Heart right ventricle (tissue), 16 donors: ENCODE measurements at regions not wholly inside any gene's neighbourhood (a gene's known extent, or its start where the extent isn't known, plus 50 kb on each side); places are given as distances from the start of the nearest gene placed in this dataset.

ENCODE experiments used
- ATAC-seq, 8 donors: fragments of 200-7000 bp; cut with Tn5 transposase; one replicate each; pipeline ENCODE4 v1.9.1; 2020; ENCODE audit warnings: mild to moderate bottlenecking in 8 of 8, moderate library complexity in 8 of 8, moderate number of reproducible peaks in 1 of 8
- DNase-seq, 2 donors: peaks; one replicate each; pipeline ENCODE4 v3.0.0-alpha.2; 2020
- H3K27ac ChIP-seq, 10 donors: fragments of 200-600 bp; sonication (generic) in 2 of 10; one replicate each; pipeline versions ENCODE4 v1.5.0 to v1.8.0; 2020 to 2022; ENCODE audit warnings: mild to moderate bottlenecking in 3 of 10
- H3K27me3 ChIP-seq, 7 donors: fragments of 200-600 bp; one replicate each; pipeline ENCODE4 v1.8.0; 2021 to 2022; ENCODE audit warnings: mild to moderate bottlenecking in 2 of 7
- H3K36me3 ChIP-seq, 9 donors: fragments of 200-600 bp; sonication (generic) in 1 of 9; one replicate each; pipeline versions ENCODE4 v1.5.0 to v1.8.0; 2020 to 2022; ENCODE audit warnings: mild to moderate bottlenecking in 2 of 9
- H3K4me1 ChIP-seq, 9 donors: fragments of 200-600 bp; sonication (generic) in 1 of 9; one replicate each; pipeline versions ENCODE4 v1.5.0 to v1.8.0; 2020 to 2022; ENCODE audit warnings: mild to moderate bottlenecking in 4 of 9
- H3K4me3 ChIP-seq, 10 donors: fragments of 200-600 bp; sonication (generic) in 2 of 10; one replicate each; pipeline versions ENCODE4 v1.5.0 to v1.8.0; 2020 to 2022; ENCODE audit warnings: mild to moderate bottlenecking in 7 of 10, moderate library complexity in 2 of 10
- H3K9me3 ChIP-seq, 11 donors: fragments of 200-600 bp in 10 of 11; sonication (generic) in 2 of 11; one replicate each; pipeline versions ENCODE4 v1.5.0 to v1.8.0; 2013 to 2022; ENCODE audit warnings: mild to moderate bottlenecking in 2 of 11, control low read depth in 1 of 11, moderate library complexity in 1 of 11
- WGBS, 2 donors: extraction: QIAGEN DNeasy Blood & Tissue Kit; methylation state at CpG; one replicate each; pipeline ENCODE4 v1.1.7; 2013; ENCODE audit warnings: inconsistent platforms in 1 of 2; 5-methylcytosine and 5-hydroxymethylcytosine counted together
- intact Hi-C, 10 donors: fragments of 100-400 bp; cut with DNase I; formaldehyde crosslinking; loops; one replicate each; pipeline versions ENCODE4 v1.11.1 to v1.14.2; 2022
- TF ChIP-seq, protein P1 (sequence below), 9 donors: fragments of 200-600 bp; sonication (generic) in 2 of 9; IDR thresholded peaks; one replicate each; pipeline versions ENCODE4 v1.5.0 to v1.8.0; 2021 to 2022; ENCODE audit warnings: antibody characterized with exemption in 9 of 9, mild to moderate bottlenecking in 5 of 9, moderate library complexity in 1 of 9
- donor health status: Arrhythmogenic right ventricular cardiomyopathy.
- donor health status: ischemic (EF 13 %, LVEDD 7.1; RV severe dilation, severe dysfunction).
- donor health status: healthy with polysubstance abuse.
- donor health status: DM: no; HTN: yes; CAD: no.
- donor health status: DM: no; HTN: no; CAD: no.
- donor health status: ischemic (EF 25% LVEDD 6.9; RV normal size, moderate dysfunction).
- donor health status: ischemic (EF 25% LVEDD 5.7; RV mildly dilated, moderate dysfunction).
- donor health status: healthy.
- donor health status: DM: yes; HTN: yes; CAD: no.
- donor health status: Ischemic cardiomyopathy.
- donor health status: ischemic (EF 35%, LVEDD 5.7; RV mildly dilated, moderate dysfunction).
- donor health status: nonischemic (EF 11% LVEDD 7.7; RV severe dilation, severe dysfunction).
- donor health status: DM: yes; HTN: yes; CAD: no.
- donor health status: PGD.
- donor health status: ischemic (EF 29% LVEDD 5.4; RV normal size, mild dysfunction).
- donor health status: nonischemic (EF 23%, LVEDD 6.1; RV moderate dilation, normal function).

GRCh38 chr3:25272090-25272489 lies 156.0 kb upstream of the RARB start:
- Histone ChIP-seq H3K9me3 (no peaks in the 10 kb centered on the region), H3K27ac (no peak overlapping the region), H3K4me1 (peaks cover 0 to 5% (median 0%) of the 10 kb centered on the region in 9 donors), H3K27me3 (no peaks in the 10 kb centered on the region), H3K36me3 (no peaks in the 10 kb centered on the region), H3K4me3 (no peak overlapping the region)
- DNase-seq = no peak
- intact Hi-C loops = no loop called here
- TF ChIP-seq, protein P1, sequence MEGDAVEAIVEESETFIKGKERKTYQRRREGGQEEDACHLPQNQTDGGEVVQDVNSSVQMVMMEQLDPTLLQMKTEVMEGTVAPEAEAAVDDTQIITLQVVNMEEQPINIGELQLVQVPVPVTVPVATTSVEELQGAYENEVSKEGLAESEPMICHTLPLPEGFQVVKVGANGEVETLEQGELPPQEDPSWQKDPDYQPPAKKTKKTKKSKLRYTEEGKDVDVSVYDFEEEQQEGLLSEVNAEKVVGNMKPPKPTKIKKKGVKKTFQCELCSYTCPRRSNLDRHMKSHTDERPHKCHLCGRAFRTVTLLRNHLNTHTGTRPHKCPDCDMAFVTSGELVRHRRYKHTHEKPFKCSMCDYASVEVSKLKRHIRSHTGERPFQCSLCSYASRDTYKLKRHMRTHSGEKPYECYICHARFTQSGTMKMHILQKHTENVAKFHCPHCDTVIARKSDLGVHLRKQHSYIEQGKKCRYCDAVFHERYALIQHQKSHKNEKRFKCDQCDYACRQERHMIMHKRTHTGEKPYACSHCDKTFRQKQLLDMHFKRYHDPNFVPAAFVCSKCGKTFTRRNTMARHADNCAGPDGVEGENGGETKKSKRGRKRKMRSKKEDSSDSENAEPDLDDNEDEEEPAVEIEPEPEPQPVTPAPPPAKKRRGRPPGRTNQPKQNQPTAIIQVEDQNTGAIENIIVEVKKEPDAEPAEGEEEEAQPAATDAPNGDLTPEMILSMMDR (IDR thresholded peaks at IDR 0.05) = no peak
- ATAC-seq = peak in 1 of 8 donors; percentile 37
- whole genome bisulfite sequencing, 2 donors = 40 to 49% methylated on average over 3 of the region's 3 CpGs

DNA sequence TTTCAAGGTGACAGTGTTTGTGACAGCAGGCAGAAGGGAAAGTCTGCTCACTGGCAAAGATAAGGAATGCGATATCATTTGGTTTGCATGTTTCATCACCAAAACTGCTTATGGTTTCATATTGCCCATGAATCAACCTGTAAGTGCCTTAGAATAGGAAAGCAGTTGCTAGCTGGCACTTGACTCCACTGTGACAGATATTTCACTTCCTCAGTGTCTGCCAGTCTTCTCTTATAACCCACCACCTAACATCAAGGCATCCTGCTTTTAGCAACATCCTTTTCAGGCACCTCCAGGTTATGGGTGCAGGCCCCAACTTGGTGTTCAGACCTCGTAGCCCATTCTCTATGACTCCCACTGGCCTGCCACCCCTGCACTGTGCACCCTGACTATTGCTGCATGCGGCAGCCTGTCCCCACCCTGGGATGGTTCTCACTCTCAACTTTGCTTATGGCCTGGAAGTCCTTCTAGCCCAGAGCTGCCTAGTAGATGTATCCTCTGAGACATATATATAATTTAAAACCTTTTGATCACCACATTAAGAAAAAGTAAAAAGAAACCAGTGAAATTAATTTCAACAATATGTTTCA lies 154.4 kb upstream of the RARB start:
- H3K27ac ChIP-seq = no peak overlapping the region
- DNase-seq (no peak), ATAC-seq (no peak)
- peaks cover 0 to 5% (median 0%) of the 10 kb centered on the region in 9 donors for H3K4me1 ChIP-seq
- H3K36me3 ChIP-seq = no peaks in the 10 kb centered on the region
- H3K27me3 ChIP-seq = no peaks in the 10 kb centered on the region
- no peak overlapping the region for H3K4me3 ChIP-seq
- no peaks in the 10 kb centered on the region for H3K9me3 ChIP-seq
- WGBS, 2 donors = 90 to 93% methylated on average over 3 of the region's 3 CpGs
- intact Hi-C loops = no loop called here
- TF ChIP-seq, protein P1 (IDR thresholded peaks at IDR 0.05) = no peak

DNA sequence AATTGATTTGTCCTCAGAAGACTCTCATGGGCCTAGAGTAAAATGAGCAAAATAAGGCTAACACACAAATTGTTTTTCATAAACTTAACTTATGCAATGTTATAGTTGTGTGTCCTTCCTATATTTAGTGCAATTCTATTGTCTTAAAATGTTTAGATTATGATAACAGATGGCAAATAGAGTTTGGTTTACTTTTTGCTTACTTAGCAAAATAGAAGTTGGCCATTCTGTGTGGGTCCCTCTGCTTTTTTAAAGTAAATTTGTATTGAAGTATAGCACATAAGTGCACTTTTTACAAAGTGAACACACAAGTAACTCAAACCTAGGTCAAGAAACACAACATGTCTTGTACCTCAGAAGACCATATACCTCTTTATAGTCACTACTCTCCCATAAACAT lies 150.6 kb upstream of the RARB start:
- no peak overlapping the region for H3K27ac ChIP-seq
- H3K4me1 ChIP-seq = no peaks in the 10 kb centered on the region
- ATAC-seq (no peak), DNase-seq (no peak)
- no peaks in the 10 kb centered on the region for H3K36me3 ChIP-seq
- intact Hi-C loops = no loop called here
- TF ChIP-seq, protein P1 (IDR thresholded peaks at IDR 0.05) = no peak
- no peaks in the 10 kb centered on the region for H3K9me3 ChIP-seq
- no peak overlapping the region for H3K4me3 ChIP-seq
- no peaks in the 10 kb centered on the region for H3K27me3 ChIP-seq

DNA sequence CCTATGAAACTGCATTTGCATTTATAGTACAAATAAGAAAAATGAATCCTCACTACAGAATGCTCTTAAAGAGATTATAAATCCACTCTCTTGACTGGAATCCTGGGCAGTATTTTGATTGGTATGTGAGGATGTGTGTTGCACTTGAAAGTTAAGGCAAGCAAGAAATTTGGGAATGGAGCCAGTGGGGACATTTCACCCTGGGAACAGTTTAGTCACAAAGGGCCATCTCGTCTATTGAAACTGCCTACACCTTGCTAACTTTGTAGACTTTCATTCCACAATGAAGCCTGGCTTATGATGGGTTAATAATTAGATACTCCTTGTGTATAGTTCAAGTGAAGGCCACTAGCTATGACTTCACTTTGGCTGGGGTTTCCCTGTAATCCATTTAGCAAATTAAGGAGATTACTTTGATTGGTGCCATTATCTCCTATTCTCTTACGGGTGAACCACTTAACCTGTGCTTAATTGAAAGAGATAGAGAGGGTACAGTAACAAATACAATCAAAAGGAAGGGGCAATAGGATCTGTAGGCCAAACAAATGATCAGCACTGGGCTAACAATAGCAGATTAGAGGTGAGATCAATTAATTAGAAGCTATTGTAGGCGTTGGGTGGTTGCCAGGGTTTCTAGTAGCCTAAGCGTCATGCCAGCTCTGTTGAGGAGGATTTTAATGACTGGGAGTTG lies 146.9 kb upstream of the RARB start:
- 76 to 77% methylated on average over 4 of the region's 4 CpGs for WGBS, 2 donors
- DNase-seq (no peak), ATAC-seq (no peak)

More for the DNA sequence above, 146.9 kb upstream of the RARB start:
- H3K36me3 ChIP-seq = no peaks in the 10 kb centered on the region
- H3K27ac ChIP-seq = no peak overlapping the region
- intact Hi-C loops = no loop called here
- H3K27me3 ChIP-seq = no peaks in the 10 kb centered on the region
- no peaks in the 10 kb centered on the region for H3K4me1 ChIP-seq
- H3K4me3 ChIP-seq = no peak overlapping the region
- TF ChIP-seq, protein P1 (IDR thresholded peaks at IDR 0.05) = no peak
- no peaks in the 10 kb centered on the region for H3K9me3 ChIP-seq
